GM10266 (cell line): ENCODE measurements at regions not wholly inside any gene's neighbourhood (a gene's known extent, or its start where the extent isn't known, plus 50 kb on each side); places are given as distances from the start of the nearest gene placed in this dataset.

ENCODE experiments used
- DNase-seq: peaks from one replicate; pipeline ENCODE4 v3.0.0; 2012; ENCODE audit errors: extremely low spot score
- CTCF ChIP-seq: IDR thresholded peaks from 2 replicates; pipeline ENCODE4 v1.5.1; 2012; ENCODE audit warnings: mild to moderate bottlenecking, low read depth; ENCODE audit not compliant: control insufficient read depth, insufficient read depth; ENCODE audit errors: missing control alignments

- TF ChIP-seq CTCF = no peak
- no peak for DNase-seq
Observed at GRCh38 chr13:90690458-90691080, 656.9 kb upstream of the MIR17HG start.

- no peak for TF ChIP-seq CTCF
Observed at GRCh38 chr13:90696254-90696653, 651.2 kb upstream of the MIR17HG start.

GRCh38 chr13:90696656-90697055 is 650.8 kb upstream of the MIR17HG start:
- no peak for DNase-seq
- no peak for TF ChIP-seq CTCF

More at GRCh38 chr13:90696254-90696653, 651.2 kb upstream of the MIR17HG start:
- DNase-seq = no peak

- no peak for DNase-seq
- TF ChIP-seq CTCF = no peak
Observed at GRCh38 chr13:90700340-90700739, 647.1 kb upstream of the MIR17HG start.

GRCh38 chr13:90701264-90701663 is 646.2 kb upstream of the MIR17HG start:
- DNase-seq = no peak
- no peak for TF ChIP-seq CTCF

GRCh38 chr13:90702050-90702449 is 645.4 kb upstream of the MIR17HG start:
- no peak for DNase-seq
- TF ChIP-seq CTCF = no peak

GRCh38 chr13:90706631-90707030 is 640.9 kb upstream of the MIR17HG start:
- no peak for DNase-seq
- TF ChIP-seq CTCF = no peak
